Thyroid gland (tissue), 4 donors: ENCODE measurements at regions not wholly inside any gene's neighbourhood (a gene's known extent, or its start where the extent isn't known, plus 50 kb on each side); places are given as distances from the start of the nearest gene placed in this dataset.

Experiments used
- DNase-seq, 2 donors: peaks; one replicate each; pipeline ENCODE4 v3.0.0-alpha.2; 2019
- H3K27ac ChIP-seq, 3 donors: fragments of 200-600 bp; sonication (generic); 1 replicate in 2 of 3; 2 replicates in 1 of 3; pipeline ENCODE4 v1.5.1; 2016 to 2019; ENCODE audit warnings: mild to moderate bottlenecking in 1 of 3, moderate library complexity in 1 of 3
- H3K27me3 ChIP-seq: fragments of 200-600 bp; sonication (generic); one replicate; pipeline ENCODE4 v1.5.1; 2019
- H3K36me3 ChIP-seq, 2 donors: fragments of 200-600 bp; sonication (generic); one replicate each; pipeline ENCODE4 v1.5.1; 2016 to 2019
- H3K4me1 ChIP-seq, 2 donors: fragments of 200-600 bp; sonication (generic); one replicate each; pipeline ENCODE4 v1.5.1; 2017 to 2019
- H3K4me3 ChIP-seq, 3 donors: fragments of 200-600 bp; sonication (generic); replicated peaks in 1 of 3; 1 replicate in 2 of 3; 2 replicates in 1 of 3; pipeline ENCODE4 v1.5.1; 2016; ENCODE audit warnings: mild to moderate bottlenecking in 1 of 3
- H3K9me3 ChIP-seq: fragments of 200-600 bp; sonication (generic); one replicate; pipeline ENCODE4 v1.5.1; 2017
- POLR2A ChIP-seq, 2 donors: fragments of 450-650 bp; IDR thresholded peaks; one replicate each; pipeline ENCODE4 v1.6.1; 2017; ENCODE audit warnings: antibody characterized with exemption in 2 of 2, mild to moderate bottlenecking in 2 of 2, moderate library complexity in 1 of 2
- WGBS, 2 donors: methylation state at CpG; one replicate each; pipeline ENCODE4 v1.1.5; 2017; 5-methylcytosine and 5-hydroxymethylcytosine counted together
- intact Hi-C: fragments of 100-400 bp; cut with DNase I; formaldehyde crosslinking; loops from one replicate; pipeline ENCODE4 v1.15.1; 2023
- TF ChIP-seq, protein P1 (sequence below), 6 experiments: fragments of 200-600 bp in 3 of 6; fragments of 450-650 bp in 3 of 6; sonication (generic) in 3 of 6; IDR thresholded peaks; one replicate each; pipeline ENCODE4 v1.5.1; 2016 to 2019; ENCODE audit warnings: antibody characterized with exemption in 6 of 6, mild to moderate bottlenecking in 2 of 6, inconsistent platforms in 1 of 6, moderate library complexity in 1 of 6

DNA sequence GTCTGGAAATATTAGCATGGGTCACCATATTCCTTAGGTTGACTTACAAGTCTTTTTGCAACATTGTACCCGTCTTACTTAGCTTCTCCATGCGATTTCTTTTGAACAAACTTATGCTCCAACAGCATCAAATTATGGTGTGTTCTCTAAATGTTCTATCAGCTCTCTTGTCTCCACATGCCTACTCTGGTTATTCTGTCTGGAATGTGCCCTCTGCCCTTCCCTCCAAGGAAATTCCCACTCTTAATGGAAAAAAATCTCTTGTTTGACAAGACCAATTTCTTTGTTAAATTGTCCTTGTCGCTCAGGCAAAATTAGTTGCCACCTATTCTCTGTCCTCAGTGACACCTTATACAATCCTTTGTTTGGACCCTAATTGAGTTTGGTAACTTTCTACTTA is 522.8 kb upstream of the LUZP2 start:
- H3K4me1 ChIP-seq, result no peaks in the 10 kb centered on the region
- intact Hi-C loops, result no loop called here
- H3K36me3 ChIP-seq, result no peaks in the 10 kb centered on the region
- 48 to 51% methylated on average over 3 of the region's 3 CpGs for WGBS, 2 donors
- DNase-seq, result no peak
- TF ChIP-seq, protein P1, sequence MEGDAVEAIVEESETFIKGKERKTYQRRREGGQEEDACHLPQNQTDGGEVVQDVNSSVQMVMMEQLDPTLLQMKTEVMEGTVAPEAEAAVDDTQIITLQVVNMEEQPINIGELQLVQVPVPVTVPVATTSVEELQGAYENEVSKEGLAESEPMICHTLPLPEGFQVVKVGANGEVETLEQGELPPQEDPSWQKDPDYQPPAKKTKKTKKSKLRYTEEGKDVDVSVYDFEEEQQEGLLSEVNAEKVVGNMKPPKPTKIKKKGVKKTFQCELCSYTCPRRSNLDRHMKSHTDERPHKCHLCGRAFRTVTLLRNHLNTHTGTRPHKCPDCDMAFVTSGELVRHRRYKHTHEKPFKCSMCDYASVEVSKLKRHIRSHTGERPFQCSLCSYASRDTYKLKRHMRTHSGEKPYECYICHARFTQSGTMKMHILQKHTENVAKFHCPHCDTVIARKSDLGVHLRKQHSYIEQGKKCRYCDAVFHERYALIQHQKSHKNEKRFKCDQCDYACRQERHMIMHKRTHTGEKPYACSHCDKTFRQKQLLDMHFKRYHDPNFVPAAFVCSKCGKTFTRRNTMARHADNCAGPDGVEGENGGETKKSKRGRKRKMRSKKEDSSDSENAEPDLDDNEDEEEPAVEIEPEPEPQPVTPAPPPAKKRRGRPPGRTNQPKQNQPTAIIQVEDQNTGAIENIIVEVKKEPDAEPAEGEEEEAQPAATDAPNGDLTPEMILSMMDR (IDR thresholded peaks at IDR 0.05), result no peak
- no peak for TF ChIP-seq POLR2A (IDR thresholded peaks at IDR 0.05)
- no peaks in the 10 kb centered on the region for H3K9me3 ChIP-seq
- no peaks in the 10 kb centered on the region for H3K27me3 ChIP-seq
- H3K4me3 ChIP-seq, result no peak overlapping the region
- H3K27ac ChIP-seq, result no peak overlapping the region

DNA sequence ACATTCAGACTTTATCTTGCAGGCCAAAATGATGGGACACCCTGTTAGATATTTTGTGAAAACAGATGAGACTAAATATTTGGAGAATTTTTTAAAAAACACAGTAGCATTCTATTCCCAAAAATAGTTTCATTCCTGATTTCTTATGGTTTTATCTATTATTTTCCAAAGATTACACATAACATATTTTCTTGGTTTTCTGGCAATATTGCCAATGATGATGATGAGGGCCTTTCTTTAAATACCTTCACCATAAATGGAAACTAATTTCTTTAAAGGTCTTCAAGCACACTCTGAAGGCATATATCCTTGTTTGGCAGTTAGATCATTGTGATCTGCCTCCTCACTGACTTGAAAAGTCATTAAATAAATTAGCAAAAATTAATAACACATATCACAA is 522.3 kb upstream of the LUZP2 start:
- Histone ChIP-seq H3K4me1 (no peaks in the 10 kb centered on the region), H3K4me3 (no peak overlapping the region), H3K9me3 (no peaks in the 10 kb centered on the region), H3K27me3 (no peaks in the 10 kb centered on the region), H3K27ac (no peak overlapping the region), H3K36me3 (no peaks in the 10 kb centered on the region)
- no peak for TF ChIP-seq POLR2A (IDR thresholded peaks at IDR 0.05)
- TF ChIP-seq, protein P1 (IDR thresholded peaks at IDR 0.05), result no peak
- intact Hi-C loops, result no loop called here
- no peak for DNase-seq

DNA sequence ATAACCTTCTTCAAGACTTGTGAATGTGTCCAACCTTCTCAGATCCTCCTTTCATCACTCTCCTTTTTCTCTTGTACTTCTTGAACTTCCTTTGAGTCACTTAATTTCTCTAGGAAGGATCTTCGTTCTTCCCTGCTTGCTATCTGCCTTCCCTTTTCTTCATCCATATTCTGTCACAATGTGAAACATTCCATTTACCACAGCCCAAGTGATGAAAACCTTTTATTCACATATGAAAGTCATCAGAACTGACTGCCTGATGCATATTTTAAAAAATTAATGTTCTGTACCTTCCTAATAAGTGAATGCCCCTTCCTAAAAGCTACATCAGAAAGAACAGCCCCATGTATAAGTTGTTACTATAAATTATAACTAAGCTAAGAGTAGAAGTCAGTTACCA is 520.4 kb upstream of the LUZP2 start:
- intact Hi-C loops, result no loop called here
- Histone ChIP-seq H3K9me3 (no peaks in the 10 kb centered on the region), H3K4me3 (no peak overlapping the region), H3K27ac (no peak overlapping the region), H3K27me3 (no peaks in the 10 kb centered on the region), H3K36me3 (no peaks in the 10 kb centered on the region), H3K4me1 (no peaks in the 10 kb centered on the region)
- no peak for TF ChIP-seq POLR2A (IDR thresholded peaks at IDR 0.05)
- TF ChIP-seq, protein P1 (IDR thresholded peaks at IDR 0.05), result no peak
- 45 to 88% methylated on average over 1 of the region's 1 CpG for WGBS, 2 donors
- no peak for DNase-seq

DNA sequence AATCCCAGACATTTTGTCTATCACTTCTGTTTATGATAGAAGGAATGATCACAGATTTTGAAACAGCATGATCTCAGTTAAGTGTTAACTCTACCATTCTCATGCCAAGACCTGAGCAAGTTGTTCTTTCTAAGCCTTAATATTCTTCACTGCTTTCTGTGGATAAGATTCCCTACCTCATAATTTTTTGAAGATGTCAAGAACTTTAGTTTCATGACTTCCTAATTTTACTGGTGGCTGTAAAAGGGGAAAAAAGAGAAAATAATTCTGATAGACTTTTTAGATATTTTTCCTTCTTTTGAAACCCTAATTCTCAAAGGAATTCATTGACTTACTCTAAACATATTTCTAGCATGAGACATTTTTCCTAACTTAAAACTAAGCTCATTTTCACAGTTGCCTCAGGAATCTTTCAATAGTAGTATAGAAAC is 520.0 kb upstream of the LUZP2 start:
- DNase-seq, result no peak
- Histone ChIP-seq H3K27ac (no peak overlapping the region), H3K4me1 (no peaks in the 10 kb centered on the region), H3K4me3 (no peak overlapping the region), H3K36me3 (no peaks in the 10 kb centered on the region), H3K27me3 (no peaks in the 10 kb centered on the region), H3K9me3 (no peaks in the 10 kb centered on the region)
- intact Hi-C loops, result no loop called here
- TF ChIP-seq, protein P1 (IDR thresholded peaks at IDR 0.05), result no peak
- no peak for TF ChIP-seq POLR2A (IDR thresholded peaks at IDR 0.05)

DNA sequence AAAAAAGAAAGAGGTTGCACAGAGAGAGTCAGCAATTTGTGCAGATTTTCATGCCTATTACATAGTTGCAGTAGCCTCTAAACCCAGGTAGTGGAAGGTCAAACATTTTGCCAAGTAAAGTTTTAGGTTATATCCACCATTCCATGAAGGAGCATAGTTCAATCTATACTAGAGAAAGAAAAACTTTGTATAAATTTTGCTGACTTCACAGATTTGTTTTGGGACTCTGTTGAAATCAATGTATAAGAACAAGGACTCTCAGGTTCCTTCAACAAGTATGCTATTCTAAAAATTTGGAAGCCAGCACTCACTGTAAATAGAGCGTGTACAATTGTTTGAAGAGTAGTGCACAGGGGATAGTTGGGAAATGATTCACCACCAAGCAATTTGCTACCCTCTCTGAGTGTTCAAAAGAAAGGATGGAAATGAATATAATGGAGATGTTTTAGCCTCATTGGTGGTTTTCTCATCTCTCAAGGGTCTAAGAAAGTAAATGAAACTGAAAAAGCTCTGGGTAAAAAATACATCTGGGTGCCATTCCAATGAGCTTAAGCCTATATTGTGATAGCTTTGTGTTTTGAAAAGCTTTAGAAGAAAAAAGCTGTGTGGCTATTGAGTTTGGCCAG is 508.4 kb upstream of the LUZP2 start:
- Histone ChIP-seq H3K36me3 (no peaks in the 10 kb centered on the region), H3K27me3 (no peaks in the 10 kb centered on the region), H3K4me1 (no peaks in the 10 kb centered on the region), H3K4me3 (no peak overlapping the region), H3K9me3 (no peaks in the 10 kb centered on the region), H3K27ac (no peak overlapping the region)
- DNase-seq, result no peak
- TF ChIP-seq, protein P1 (IDR thresholded peaks at IDR 0.05), result no peak
- TF ChIP-seq POLR2A (IDR thresholded peaks at IDR 0.05), result no peak
- WGBS, 2 donors, result 61 to 65% methylated on average over 1 of the region's 1 CpG
- intact Hi-C loops, result no loop called here
